Breast epithelium (tissue), 3 donors: ENCODE measurements at regions not wholly inside any gene's neighbourhood (a gene's known extent, or its start where the extent isn't known, plus 50 kb on each side); places are given as distances from the start of the nearest gene placed in this dataset.
"Not testable (repeated sequence)": the region's sequence is repeated elsewhere in the genome, so short reads cannot be mapped to it uniquely, and the experiment has no call there.

Experiments
- POLR2A ChIP-seq: fragments of 450-650 bp; IDR thresholded peaks from one replicate; pipeline ENCODE4 v1.6.1; 2016; ENCODE audit warnings: antibody characterized with exemption, mild to moderate bottlenecking, moderate library complexity
- POLR2AphosphoS5 ChIP-seq, 3 donors: sonication (generic); formaldehyde crosslinking; IDR thresholded peaks; one replicate each; pipeline ENCODE4 v1.6.1; 2017; ENCODE audit warnings: antibody characterized with exemption in 3 of 3

DNA sequence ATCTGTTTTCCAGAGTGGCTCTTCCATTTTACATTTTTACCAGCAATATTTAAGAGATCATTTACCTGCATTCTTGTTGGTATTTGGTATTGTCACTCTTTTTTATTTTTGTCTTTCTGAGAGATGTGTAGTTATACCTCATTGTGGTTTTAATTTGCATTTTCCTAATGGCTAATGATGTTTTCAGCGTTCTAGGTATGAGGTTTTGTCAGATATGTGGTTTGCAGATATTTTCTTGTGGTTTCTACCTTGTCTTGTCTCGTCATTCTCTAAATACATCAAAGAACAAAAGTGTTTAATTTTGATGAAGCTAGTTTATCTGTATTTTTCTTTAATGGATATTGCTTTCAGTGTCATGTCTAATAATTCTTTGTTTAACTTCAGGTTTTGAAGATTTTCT is 110.9 kb upstream of the PLGLB1 start:
- TF ChIP-seq POLR2AphosphoS5 (IDR thresholded peaks at IDR 0.05); POLR2A: not testable (repeated sequence)
